Neural cell (in vitro differentiated cells): ENCODE measurements at regions not wholly inside any gene's neighbourhood (a gene's known extent, or its start where the extent isn't known, plus 50 kb on each side); places are given as distances from the start of the nearest gene placed in this dataset.

Experiments used
- H2AFZ ChIP-seq: fragments of 200-600, 300-800 bp; sonication (generic), shearing (Covaris generic); 2 replicates; pipeline ENCODE4 v1.6.0; 2014; ENCODE audit warnings: low read depth, mild to moderate bottlenecking, antibody characterized with exemption, low read length, moderate library complexity
- H3F3A ChIP-seq: fragments of 200-600 bp; shearing (Covaris generic); 2 replicates; pipeline ENCODE4 v1.6.1; 2016; ENCODE audit warnings: mild to moderate bottlenecking, moderate library complexity, mixed read lengths, antibody characterized with exemption, low read length; ENCODE audit not compliant: insufficient read depth, poor library complexity, severe bottlenecking
- H3K27ac ChIP-seq: fragments of 200-600, 300-800 bp; sonication (generic), shearing (Covaris generic); 2 replicates; pipeline ENCODE4 v1.5.1; 2014; ENCODE audit warnings: mild to moderate bottlenecking, low read length, moderate library complexity
- H3K27me3 ChIP-seq: fragments of 300-800, 200-600 bp; sonication (generic), shearing (Covaris generic); 2 replicates; pipeline ENCODE4 v1.6.0; 2014; ENCODE audit warnings: mild to moderate bottlenecking, low read depth, low read length, moderate library complexity; ENCODE audit not compliant: insufficient read depth
- H3K36me3 ChIP-seq: fragments of 300-800, 200-600 bp; sonication (generic), shearing (Covaris generic); 2 replicates; pipeline ENCODE4 v1.5.1; 2014; ENCODE audit warnings: mild to moderate bottlenecking, antibody characterized with exemption, low read length, moderate library complexity; ENCODE audit not compliant: insufficient read depth
- H3K4me2 ChIP-seq: fragments of 300-800, 200-600 bp; sonication (generic), shearing (Covaris generic); 2 replicates; pipeline ENCODE4 v1.6.0; 2014; ENCODE audit warnings: mild to moderate bottlenecking, low read length
- H3K4me3 ChIP-seq: fragments of 300-800, 200-600 bp; sonication (generic), shearing (Covaris generic); 2 replicates; pipeline ENCODE4 v1.5.1; 2014; ENCODE audit warnings: mild to moderate bottlenecking, low read length, moderate library complexity
- H3K79me2 ChIP-seq: fragments of 200-600 bp; shearing (Covaris generic); replicated peaks from 2 replicates; pipeline ENCODE4 v1.6.0; 2014; ENCODE audit warnings: mild to moderate bottlenecking, low read length, moderate library complexity; ENCODE audit not compliant: insufficient read depth
- H3K9ac ChIP-seq: fragments of 300-800, 200-600 bp; sonication (generic), shearing (Covaris generic); 2 replicates; pipeline ENCODE4 v1.6.1; 2016; ENCODE audit warnings: mild to moderate bottlenecking, low read length, mixed read lengths
- H3K9me2 ChIP-seq: fragments of 200-600 bp; shearing (Covaris generic); 2 replicates; pipeline ENCODE4 v1.6.1; 2016; ENCODE audit warnings: mild to moderate bottlenecking, low read length, mixed read lengths; ENCODE audit not compliant: insufficient read depth
- H3K9me3 ChIP-seq: fragments of 200-600, 300-800 bp; sonication (generic), shearing (Covaris generic); 2 replicates; pipeline ENCODE4 v1.6.1; 2016; ENCODE audit warnings: mild to moderate bottlenecking, mixed run types, low read length, moderate library complexity, mixed read lengths
- H4K20me1 ChIP-seq: fragments of 200-600 bp; shearing (Covaris generic); 2 replicates; pipeline ENCODE4 v1.6.1; 2016; ENCODE audit warnings: mild to moderate bottlenecking, mixed run types; ENCODE audit not compliant: insufficient read depth
- EP300 ChIP-seq: fragments of 450-650 bp; conservative IDR thresholded peaks from 2 replicates; pipeline ENCODE4 v1.6.1; 2014; ENCODE audit warnings: antibody characterized with exemption, mild to moderate bottlenecking, moderate library complexity; ENCODE audit not compliant: poor library complexity, severe bottlenecking
- EZH2 ChIP-seq: fragments of 200-600, 300-800 bp; shearing (Covaris generic), sonication (generic); IDR thresholded peaks from 2 replicates; pipeline ENCODE4 v1.6.1; 2014; ENCODE audit warnings: antibody characterized with exemption, low read length, borderline replicate concordance, mild to moderate bottlenecking; ENCODE audit not compliant: insufficient read depth, poor library complexity, severe bottlenecking
- MXI1 ChIP-seq: fragments of 450-650 bp; conservative IDR thresholded peaks from 2 replicates; pipeline ENCODE4 v1.6.1; 2014; ENCODE audit warnings: antibody characterized with exemption, mild to moderate bottlenecking; ENCODE audit not compliant: poor library complexity, severe bottlenecking
- POLR2AphosphoS5 ChIP-seq: IDR thresholded peaks from 2 replicates; pipeline ENCODE4 v1.6.1; 2012
- RAD21 ChIP-seq: fragments of 450-650 bp; conservative IDR thresholded peaks from 2 replicates; pipeline ENCODE4 v1.6.1; 2014; ENCODE audit warnings: antibody characterized with exemption, mild to moderate bottlenecking, moderate library complexity
- REST ChIP-seq: IDR thresholded peaks from 2 replicates; pipeline ENCODE4 v1.6.1; 2012; ENCODE audit warnings: borderline replicate concordance
- SMC3 ChIP-seq: fragments of 450-650 bp; conservative IDR thresholded peaks from 2 replicates; pipeline ENCODE4 v1.6.1; 2014; ENCODE audit warnings: antibody characterized with exemption, mild to moderate bottlenecking, moderate library complexity; ENCODE audit not compliant: poor library complexity
- TAF1 ChIP-seq: IDR thresholded peaks from 2 replicates; pipeline ENCODE4 v1.6.1; 2012; ENCODE audit warnings: low read depth
- TF ChIP-seq, protein P1 (sequence below): fragments of 450-650 bp; IDR thresholded peaks from 2 replicates; pipeline ENCODE4 v1.5.1; 2014; ENCODE audit warnings: antibody characterized with exemption, mild to moderate bottlenecking, moderate library complexity; ENCODE audit not compliant: poor library complexity, severe bottlenecking

DNA sequence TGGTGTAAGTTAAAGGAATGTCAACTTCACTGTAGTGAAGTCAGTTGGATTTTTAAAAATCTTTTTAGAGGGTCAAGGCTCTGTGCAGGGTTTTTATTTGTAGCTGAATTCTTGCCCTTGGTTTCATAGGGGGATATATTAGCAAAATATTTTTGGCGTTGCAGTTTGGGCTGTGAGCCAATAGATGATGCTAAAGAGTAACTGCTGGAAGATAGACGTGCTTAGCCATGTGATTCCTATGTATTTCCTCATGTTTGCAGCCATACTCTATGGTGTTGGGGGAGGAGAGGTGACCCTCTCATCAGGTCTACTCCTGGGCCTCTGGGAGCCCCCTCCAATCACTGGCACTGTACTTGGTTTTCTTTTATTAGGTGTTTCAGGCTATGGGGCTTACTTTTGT lies 246.7 kb upstream of the ARHGAP24 start:
- no peak overlapping the region for H3K9ac ChIP-seq
- no peak overlapping the region for H3K4me3 ChIP-seq
- no peak overlapping the region for H3K27ac ChIP-seq
- H3K27me3 ChIP-seq, result no peaks in the 10 kb centered on the region
- TF ChIP-seq RAD21 (no peak), EP300 (no peak), REST (no peak), TAF1 (no peak), POLR2AphosphoS5 (no peak), MXI1 (no peak), EZH2 (no peak), SMC3 (no peak)
- TF ChIP-seq, protein P1, sequence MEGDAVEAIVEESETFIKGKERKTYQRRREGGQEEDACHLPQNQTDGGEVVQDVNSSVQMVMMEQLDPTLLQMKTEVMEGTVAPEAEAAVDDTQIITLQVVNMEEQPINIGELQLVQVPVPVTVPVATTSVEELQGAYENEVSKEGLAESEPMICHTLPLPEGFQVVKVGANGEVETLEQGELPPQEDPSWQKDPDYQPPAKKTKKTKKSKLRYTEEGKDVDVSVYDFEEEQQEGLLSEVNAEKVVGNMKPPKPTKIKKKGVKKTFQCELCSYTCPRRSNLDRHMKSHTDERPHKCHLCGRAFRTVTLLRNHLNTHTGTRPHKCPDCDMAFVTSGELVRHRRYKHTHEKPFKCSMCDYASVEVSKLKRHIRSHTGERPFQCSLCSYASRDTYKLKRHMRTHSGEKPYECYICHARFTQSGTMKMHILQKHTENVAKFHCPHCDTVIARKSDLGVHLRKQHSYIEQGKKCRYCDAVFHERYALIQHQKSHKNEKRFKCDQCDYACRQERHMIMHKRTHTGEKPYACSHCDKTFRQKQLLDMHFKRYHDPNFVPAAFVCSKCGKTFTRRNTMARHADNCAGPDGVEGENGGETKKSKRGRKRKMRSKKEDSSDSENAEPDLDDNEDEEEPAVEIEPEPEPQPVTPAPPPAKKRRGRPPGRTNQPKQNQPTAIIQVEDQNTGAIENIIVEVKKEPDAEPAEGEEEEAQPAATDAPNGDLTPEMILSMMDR, result no peak
- no peaks in the 10 kb centered on the region for H3K36me3 ChIP-seq
- H4K20me1 ChIP-seq, result no peaks in the 10 kb centered on the region
- no peaks in the 10 kb centered on the region for H3K9me3 ChIP-seq
- H3F3A ChIP-seq, result no peaks in the 10 kb centered on the region
- no peaks in the 10 kb centered on the region for H3K79me2 ChIP-seq
- H2AFZ ChIP-seq, result no peak overlapping the region
- no peak overlapping the region for H3K4me2 ChIP-seq
- no peaks in the 10 kb centered on the region for H3K9me2 ChIP-seq

GRCh38 chr4:85233516-85233915 lies 241.4 kb upstream of the ARHGAP24 start:
- TF ChIP-seq SMC3, result no peak
- TF ChIP-seq POLR2AphosphoS5, result no peak
- no peak for TF ChIP-seq TAF1
- no peak for TF ChIP-seq RAD21
- TF ChIP-seq MXI1, result no peak
- TF ChIP-seq EZH2, result no peak
- no peak for TF ChIP-seq EP300
- TF ChIP-seq, protein P1, result no peak
- TF ChIP-seq REST, result no peak
- no peaks in the 10 kb centered on the region for H3K27me3 ChIP-seq

More at GRCh38 chr4:85233516-85233915, 241.4 kb upstream of the ARHGAP24 start:
- no peak overlapping the region for H3K9ac ChIP-seq
- no peaks in the 10 kb centered on the region for H3K9me2 ChIP-seq
- H3K79me2 ChIP-seq, result no peaks in the 10 kb centered on the region
- H4K20me1 ChIP-seq, result no peaks in the 10 kb centered on the region
- H2AFZ ChIP-seq, result no peak overlapping the region
- H3K4me2 ChIP-seq, result no peak overlapping the region
- H3K9me3 ChIP-seq, result no peaks in the 10 kb centered on the region
- H3K27ac ChIP-seq, result no peak overlapping the region
- no peaks in the 10 kb centered on the region for H3K36me3 ChIP-seq
- H3K4me3 ChIP-seq, result no peak overlapping the region
- no peaks in the 10 kb centered on the region for H3F3A ChIP-seq
